ENCODE measurements at regions not wholly inside any gene's neighbourhood (a gene's known extent, or its start where the extent isn't known, plus 50 kb on each side); places are given as distances from the start of the nearest gene placed in this dataset.
"Not testable (repeated sequence)": the region's sequence is repeated elsewhere in the genome, so short reads cannot be mapped to it uniquely, and the experiment has no call there.

DNA sequence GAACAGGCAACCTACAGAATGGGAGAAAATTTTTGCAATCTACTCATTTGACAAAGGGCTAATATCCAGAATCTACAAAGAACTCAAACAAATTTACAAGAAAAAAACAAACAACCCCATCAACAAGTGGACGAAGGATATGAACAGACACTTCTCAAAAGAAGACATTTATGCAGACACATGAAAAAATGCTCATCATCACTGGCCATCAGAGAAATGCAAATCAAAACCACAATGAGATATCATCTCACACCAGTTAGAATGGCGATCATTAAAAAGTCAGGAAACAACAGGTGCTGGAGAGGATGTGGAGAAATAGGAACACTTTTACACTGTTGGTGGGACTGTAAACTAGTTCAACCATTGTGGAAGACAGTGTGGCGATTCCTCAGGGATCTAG lies 725.6 kb downstream of the MATN1 start:
- TF ChIP-seq, protein P1, sequence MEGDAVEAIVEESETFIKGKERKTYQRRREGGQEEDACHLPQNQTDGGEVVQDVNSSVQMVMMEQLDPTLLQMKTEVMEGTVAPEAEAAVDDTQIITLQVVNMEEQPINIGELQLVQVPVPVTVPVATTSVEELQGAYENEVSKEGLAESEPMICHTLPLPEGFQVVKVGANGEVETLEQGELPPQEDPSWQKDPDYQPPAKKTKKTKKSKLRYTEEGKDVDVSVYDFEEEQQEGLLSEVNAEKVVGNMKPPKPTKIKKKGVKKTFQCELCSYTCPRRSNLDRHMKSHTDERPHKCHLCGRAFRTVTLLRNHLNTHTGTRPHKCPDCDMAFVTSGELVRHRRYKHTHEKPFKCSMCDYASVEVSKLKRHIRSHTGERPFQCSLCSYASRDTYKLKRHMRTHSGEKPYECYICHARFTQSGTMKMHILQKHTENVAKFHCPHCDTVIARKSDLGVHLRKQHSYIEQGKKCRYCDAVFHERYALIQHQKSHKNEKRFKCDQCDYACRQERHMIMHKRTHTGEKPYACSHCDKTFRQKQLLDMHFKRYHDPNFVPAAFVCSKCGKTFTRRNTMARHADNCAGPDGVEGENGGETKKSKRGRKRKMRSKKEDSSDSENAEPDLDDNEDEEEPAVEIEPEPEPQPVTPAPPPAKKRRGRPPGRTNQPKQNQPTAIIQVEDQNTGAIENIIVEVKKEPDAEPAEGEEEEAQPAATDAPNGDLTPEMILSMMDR (IDR thresholded peaks at IDR 0.05 in 2 of 3, conservative IDR thresholded peaks at IDR 0.05 in 1 of 3; ENCODE audit: borderline replicate concordance in 1 of 3, insufficient read depth in 1 of 3, low read depth in 2 of 3, low read length in 2 of 3) = not testable (repeated sequence)
- TF ChIP-seq EZH2phosphoT487 (IDR thresholded peaks at IDR 0.05; ENCODE audit: borderline replicate concordance); POLR2AphosphoS5 (IDR thresholded peaks at IDR 0.05; ENCODE audit: low read depth, low read length); EZH2 (IDR thresholded peaks at IDR 0.05); RAD21 (IDR thresholded peaks at IDR 0.05; ENCODE audit: low read depth); POLR2A (IDR thresholded peaks at IDR 0.05; ENCODE audit: borderline replicate concordance, extremely low read depth, insufficient read depth, insufficient read length); ZNF274 (IDR thresholded peaks at IDR 0.05; ENCODE audit: low read depth, low read length); CEBPB (IDR thresholded peaks at IDR 0.05; ENCODE audit: low read depth); FOSL1 (IDR thresholded peaks at IDR 0.05; ENCODE audit: low read depth): not testable (repeated sequence)
- TF ChIP-seq, protein P2, sequence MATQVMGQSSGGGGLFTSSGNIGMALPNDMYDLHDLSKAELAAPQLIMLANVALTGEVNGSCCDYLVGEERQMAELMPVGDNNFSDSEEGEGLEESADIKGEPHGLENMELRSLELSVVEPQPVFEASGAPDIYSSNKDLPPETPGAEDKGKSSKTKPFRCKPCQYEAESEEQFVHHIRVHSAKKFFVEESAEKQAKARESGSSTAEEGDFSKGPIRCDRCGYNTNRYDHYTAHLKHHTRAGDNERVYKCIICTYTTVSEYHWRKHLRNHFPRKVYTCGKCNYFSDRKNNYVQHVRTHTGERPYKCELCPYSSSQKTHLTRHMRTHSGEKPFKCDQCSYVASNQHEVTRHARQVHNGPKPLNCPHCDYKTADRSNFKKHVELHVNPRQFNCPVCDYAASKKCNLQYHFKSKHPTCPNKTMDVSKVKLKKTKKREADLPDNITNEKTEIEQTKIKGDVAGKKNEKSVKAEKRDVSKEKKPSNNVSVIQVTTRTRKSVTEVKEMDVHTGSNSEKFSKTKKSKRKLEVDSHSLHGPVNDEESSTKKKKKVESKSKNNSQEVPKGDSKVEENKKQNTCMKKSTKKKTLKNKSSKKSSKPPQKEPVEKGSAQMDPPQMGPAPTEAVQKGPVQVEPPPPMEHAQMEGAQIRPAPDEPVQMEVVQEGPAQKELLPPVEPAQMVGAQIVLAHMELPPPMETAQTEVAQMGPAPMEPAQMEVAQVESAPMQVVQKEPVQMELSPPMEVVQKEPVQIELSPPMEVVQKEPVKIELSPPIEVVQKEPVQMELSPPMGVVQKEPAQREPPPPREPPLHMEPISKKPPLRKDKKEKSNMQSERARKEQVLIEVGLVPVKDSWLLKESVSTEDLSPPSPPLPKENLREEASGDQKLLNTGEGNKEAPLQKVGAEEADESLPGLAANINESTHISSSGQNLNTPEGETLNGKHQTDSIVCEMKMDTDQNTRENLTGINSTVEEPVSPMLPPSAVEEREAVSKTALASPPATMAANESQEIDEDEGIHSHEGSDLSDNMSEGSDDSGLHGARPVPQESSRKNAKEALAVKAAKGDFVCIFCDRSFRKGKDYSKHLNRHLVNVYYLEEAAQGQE (IDR thresholded peaks at IDR 0.05; ENCODE audit: low read depth) = not testable (repeated sequence)

Measured in HCT116 (cell line).